ENCODE measurements at regions not wholly inside any gene's neighbourhood (a gene's known extent, or its start where the extent isn't known, plus 50 kb on each side); places are given as distances from the start of the nearest gene placed in this dataset.

DNA sequence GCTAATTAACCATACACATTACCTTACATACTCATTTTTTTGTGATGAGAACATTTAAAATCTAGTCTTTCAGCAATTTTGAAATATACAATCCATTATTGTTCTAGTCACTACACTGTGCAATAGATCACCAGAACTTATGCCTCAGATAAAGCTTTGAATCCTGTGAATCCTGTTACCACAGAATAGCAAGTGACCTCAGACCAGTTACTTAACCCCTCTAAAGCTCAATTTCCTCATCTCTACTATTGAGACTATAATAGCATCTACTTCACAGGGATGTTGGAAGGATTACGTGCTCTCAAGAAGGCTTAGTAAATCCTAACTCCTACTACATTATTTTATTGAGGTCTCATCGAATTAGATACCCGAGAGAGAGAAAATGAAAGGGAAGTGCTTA lies 60.2 kb upstream of the PIP5K1B start:
- intact Hi-C loops (cut with DNase I), result no loop called here
- ATAC-seq, result no peak
- no peak overlapping the region for H3K27ac ChIP-seq
- no peaks in the 10 kb centered on the region for H3K27me3 ChIP-seq
- TF ChIP-seq, protein P1, sequence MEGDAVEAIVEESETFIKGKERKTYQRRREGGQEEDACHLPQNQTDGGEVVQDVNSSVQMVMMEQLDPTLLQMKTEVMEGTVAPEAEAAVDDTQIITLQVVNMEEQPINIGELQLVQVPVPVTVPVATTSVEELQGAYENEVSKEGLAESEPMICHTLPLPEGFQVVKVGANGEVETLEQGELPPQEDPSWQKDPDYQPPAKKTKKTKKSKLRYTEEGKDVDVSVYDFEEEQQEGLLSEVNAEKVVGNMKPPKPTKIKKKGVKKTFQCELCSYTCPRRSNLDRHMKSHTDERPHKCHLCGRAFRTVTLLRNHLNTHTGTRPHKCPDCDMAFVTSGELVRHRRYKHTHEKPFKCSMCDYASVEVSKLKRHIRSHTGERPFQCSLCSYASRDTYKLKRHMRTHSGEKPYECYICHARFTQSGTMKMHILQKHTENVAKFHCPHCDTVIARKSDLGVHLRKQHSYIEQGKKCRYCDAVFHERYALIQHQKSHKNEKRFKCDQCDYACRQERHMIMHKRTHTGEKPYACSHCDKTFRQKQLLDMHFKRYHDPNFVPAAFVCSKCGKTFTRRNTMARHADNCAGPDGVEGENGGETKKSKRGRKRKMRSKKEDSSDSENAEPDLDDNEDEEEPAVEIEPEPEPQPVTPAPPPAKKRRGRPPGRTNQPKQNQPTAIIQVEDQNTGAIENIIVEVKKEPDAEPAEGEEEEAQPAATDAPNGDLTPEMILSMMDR (IDR thresholded peaks at IDR 0.05), result no peak
- no peak overlapping the region for H3K4me3 ChIP-seq
- no peaks in the 10 kb centered on the region for H3K36me3 ChIP-seq
- DNase-seq, result no peak
- H3K9me3 ChIP-seq, result no peaks in the 10 kb centered on the region
- H3K4me1 ChIP-seq, result no peaks in the 10 kb centered on the region

DNA sequence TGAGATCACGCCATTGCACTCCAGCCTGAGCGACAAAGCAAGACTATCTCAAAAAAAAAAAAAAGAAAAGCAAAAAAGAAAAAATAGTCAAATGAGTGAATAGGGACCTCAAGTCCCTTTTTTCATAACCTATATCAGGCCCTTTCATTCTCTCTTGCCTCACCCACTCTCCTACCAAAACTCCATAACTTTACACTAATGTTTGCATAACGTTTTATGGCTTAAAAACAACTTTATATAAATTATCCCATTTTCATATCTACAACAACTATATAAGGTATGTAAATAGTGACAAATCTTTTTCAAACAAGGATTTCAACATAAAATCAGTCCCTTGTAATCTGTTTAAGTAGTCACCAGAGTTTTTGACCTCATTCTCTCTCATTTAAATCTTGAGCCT lies 56.9 kb upstream of the PIP5K1B start:
- no peaks in the 10 kb centered on the region for H3K36me3 ChIP-seq
- DNase-seq (no peak), ATAC-seq (no peak)
- H3K4me3 ChIP-seq, result no peak overlapping the region
- intact Hi-C loops (cut with DNase I), result no loop called here
- H3K4me1 ChIP-seq, result no peaks in the 10 kb centered on the region
- no peak overlapping the region for H3K27ac ChIP-seq
- no peaks in the 10 kb centered on the region for H3K9me3 ChIP-seq
- TF ChIP-seq, protein P1 (IDR thresholded peaks at IDR 0.05), result no peak
- no peaks in the 10 kb centered on the region for H3K27me3 ChIP-seq

DNA sequence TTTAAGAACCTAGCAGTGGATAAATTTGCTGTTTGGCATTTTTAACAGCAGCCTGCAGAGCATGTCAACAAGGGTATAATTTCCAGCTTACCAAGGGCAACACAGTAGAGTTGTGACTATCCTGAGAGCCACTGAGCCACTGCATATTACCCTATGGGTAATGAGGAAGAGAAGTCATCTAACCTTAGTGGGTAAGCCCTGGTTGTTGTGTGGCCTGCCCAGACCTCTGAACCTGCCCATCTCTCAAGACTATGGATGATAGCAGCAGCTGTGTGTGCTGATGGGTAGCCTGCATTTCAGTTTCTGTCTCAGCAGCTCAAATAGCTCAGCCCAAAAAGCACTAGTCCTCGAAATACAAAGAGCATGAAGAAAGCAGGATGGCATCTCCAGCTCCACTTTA lies 56.1 kb upstream of the PIP5K1B start:
- Histone ChIP-seq H3K9me3 (no peaks in the 10 kb centered on the region), H3K27ac (no peak overlapping the region), H3K4me1 (no peaks in the 10 kb centered on the region), H3K36me3 (no peaks in the 10 kb centered on the region), H3K27me3 (no peaks in the 10 kb centered on the region), H3K4me3 (no peak overlapping the region)
- intact Hi-C loops (cut with DNase I), result no loop called here
- TF ChIP-seq, protein P1 (IDR thresholded peaks at IDR 0.05), result no peak
- DNase-seq, result no peak
- no peak for ATAC-seq

DNA sequence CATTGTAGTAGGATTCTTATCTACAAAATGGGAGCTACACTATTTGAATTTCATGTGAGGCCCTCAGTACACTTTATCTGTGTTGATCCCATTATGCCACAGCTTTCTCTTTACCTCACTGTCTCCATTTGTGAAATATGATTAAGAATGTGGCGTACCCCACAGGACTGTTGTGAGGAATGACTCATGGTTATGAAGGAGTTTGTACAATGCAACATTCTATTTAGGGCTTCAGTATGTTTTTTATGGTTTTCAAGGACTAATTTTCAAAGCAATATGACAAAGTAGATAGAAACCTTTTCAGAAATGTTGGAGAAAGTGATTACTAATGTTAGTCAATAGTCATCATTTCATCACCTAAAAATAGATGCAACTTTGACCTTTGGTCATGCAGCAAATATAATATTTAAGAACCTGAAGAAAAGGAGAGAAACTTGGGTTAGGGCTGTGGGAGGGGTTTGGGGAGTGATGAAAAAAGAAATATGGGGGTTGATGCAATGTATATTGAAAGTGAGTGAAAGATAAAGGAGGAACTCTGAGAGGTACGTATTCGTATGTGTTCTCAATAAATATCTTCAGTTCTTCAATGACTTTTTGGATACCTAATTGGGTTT lies 53.7 kb upstream of the PIP5K1B start:
- Histone ChIP-seq H3K4me3 (no peak overlapping the region), H3K27me3 (no peaks in the 10 kb centered on the region), H3K27ac (no peak overlapping the region), H3K4me1 (no peaks in the 10 kb centered on the region), H3K9me3 (no peaks in the 10 kb centered on the region), H3K36me3 (no peaks in the 10 kb centered on the region)
- ATAC-seq, result no peak
- no peak for DNase-seq
- intact Hi-C loops (cut with DNase I), result no loop called here
- TF ChIP-seq, protein P1 (IDR thresholded peaks at IDR 0.05), result no peak

DNA sequence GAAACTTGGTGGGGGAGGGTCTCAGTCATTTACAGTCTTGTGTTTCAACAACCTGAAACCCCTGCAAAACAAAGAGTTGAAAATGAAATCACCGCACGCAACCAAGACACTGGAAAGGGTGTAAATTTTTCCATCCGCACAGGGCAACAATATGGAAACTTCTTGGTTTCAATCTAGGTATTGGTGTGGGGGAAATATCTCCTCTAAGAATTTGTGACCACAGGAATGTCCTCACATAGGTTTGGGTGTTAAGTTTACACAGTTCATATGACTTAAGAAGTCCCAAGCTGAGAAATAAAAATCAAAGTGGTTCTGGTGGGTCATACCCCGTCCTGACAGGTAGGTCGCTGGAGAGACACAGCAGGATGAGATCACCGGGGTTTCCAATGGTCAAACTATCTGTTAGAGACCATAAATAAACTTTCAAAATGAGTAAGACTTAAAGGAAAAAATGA lies 51.9 kb upstream of the PIP5K1B start:
- H3K9me3 ChIP-seq, result no peaks in the 10 kb centered on the region
- H3K4me3 ChIP-seq, result no peak overlapping the region
- H3K36me3 ChIP-seq, result no peaks in the 10 kb centered on the region
- H3K4me1 ChIP-seq, result no peaks in the 10 kb centered on the region
- intact Hi-C loops (cut with DNase I), result no loop called here
- TF ChIP-seq, protein P1 (IDR thresholded peaks at IDR 0.05), result no peak
- H3K27me3 ChIP-seq, result no peaks in the 10 kb centered on the region
- no peak for DNase-seq
- H3K27ac ChIP-seq, result no peak overlapping the region
- no peak for ATAC-seq
